ENCODE measurements at regions not wholly inside any gene's neighbourhood (a gene's known extent, or its start where the extent isn't known, plus 50 kb on each side); places are given as distances from the start of the nearest gene placed in this dataset.

GRCh38 chr17:83152745-83153611 is 73.6 kb downstream of the METRNL start:
- ChIA-PET CTCF (interaction anchor here (1.1 kb wide), 1 partner anchor 47 kb away, joined by 3 read pairs; no protein-coding TSS in a partner anchor), POLR2A (interaction anchor here (0.6 kb wide), 1 partner anchor 22 kb away, joined by 3 read pairs; no protein-coding TSS in a partner anchor)
- no peak overlapping the region for H3K27ac ChIP-seq (ENCODE audit: insufficient read depth in 1 of 2, low read depth in 1 of 2, low read length in 2 of 2, poor library complexity in 1 of 2, severe bottlenecking in 2 of 2)
- H3K9me3 ChIP-seq (ENCODE audit: control extremely low read depth in 1 of 5, control insufficient read depth in 4 of 5, insufficient read depth in 2 of 5, low read depth in 1 of 5, low read length in 4 of 5): no peaks in the 10 kb centered on the region
- peak in 2 of 3 donors; percentile 15 to 16 for DNase-seq
- no peaks in the 10 kb centered on the region for H3K27me3 ChIP-seq (replicated peaks in 2 of 5; ENCODE audit: control insufficient read depth in 4 of 5, insufficient read depth in 5 of 5, low read length in 4 of 5)
- H3K4me3 ChIP-seq (ENCODE audit: control insufficient read depth in 1 of 7, extremely low read depth in 1 of 7, insufficient read depth in 4 of 7, low read depth in 2 of 7, low read length in 6 of 7): no peak overlapping the region
- H3K36me3 ChIP-seq (ENCODE audit: control insufficient read depth in 4 of 4, insufficient read depth in 4 of 4, low read length in 3 of 4): no peaks in the 10 kb centered on the region
- H3K4me1 ChIP-seq (ENCODE audit: control extremely low read depth in 1 of 4, control insufficient read depth in 4 of 4, insufficient read depth in 4 of 4, low read length in 3 of 4): peaks cover 0 to 14% (median 10%) of the 10 kb centered on the region in 4 experiments
- WGBS (ENCODE audit: insufficient coverage): 91% methylated on average over 56 of the region's 64 CpGs

GRCh38 chr17:83153681-83154310 is 74.4 kb downstream of the METRNL start:
- Histone ChIP-seq H3K27me3 (replicated peaks in 2 of 5; ENCODE audit: control insufficient read depth in 4 of 5, insufficient read depth in 5 of 5, low read length in 4 of 5) (no peaks in the 10 kb centered on the region), H3K9me3 (ENCODE audit: control extremely low read depth in 1 of 5, control insufficient read depth in 4 of 5, insufficient read depth in 2 of 5, low read depth in 1 of 5, low read length in 4 of 5) (no peaks in the 10 kb centered on the region), H3K4me3 (ENCODE audit: control insufficient read depth in 1 of 7, extremely low read depth in 1 of 7, insufficient read depth in 4 of 7, low read depth in 2 of 7, low read length in 6 of 7) (no peak overlapping the region), H3K4me1 (ENCODE audit: control extremely low read depth in 1 of 4, control insufficient read depth in 4 of 4, insufficient read depth in 4 of 4, low read length in 3 of 4) (peaks cover 0 to 12% (median 8%) of the 10 kb centered on the region in 4 experiments), H3K36me3 (ENCODE audit: control insufficient read depth in 4 of 4, insufficient read depth in 4 of 4, low read length in 3 of 4) (no peaks in the 10 kb centered on the region), H3K27ac (ENCODE audit: insufficient read depth in 1 of 2, low read depth in 1 of 2, low read length in 2 of 2, poor library complexity in 1 of 2, severe bottlenecking in 2 of 2) (no peak overlapping the region)
- WGBS (ENCODE audit: insufficient coverage): 93% methylated on average over 26 of the region's 29 CpGs
- ChIA-PET CTCF (interaction anchor here (1.1 to 1.5 kb wide), 3 partner anchors 15 to 46 kb away, joined by 3 to 4 read pairs (median 4); no protein-coding TSS in a partner anchor), POLR2A (no interaction called here)
- DNase-seq: no peak

GRCh38 chr17:83154311-83155127 is 75.1 kb downstream of the METRNL start:
- Histone ChIP-seq H3K9me3 (ENCODE audit: control extremely low read depth in 1 of 5, control insufficient read depth in 4 of 5, insufficient read depth in 2 of 5, low read depth in 1 of 5, low read length in 4 of 5) (no peaks in the 10 kb centered on the region), H3K27ac (ENCODE audit: insufficient read depth in 1 of 2, low read depth in 1 of 2, low read length in 2 of 2, poor library complexity in 1 of 2, severe bottlenecking in 2 of 2) (no peak overlapping the region), H3K4me1 (ENCODE audit: control extremely low read depth in 1 of 4, control insufficient read depth in 4 of 4, insufficient read depth in 4 of 4, low read length in 3 of 4) (peaks cover 0 to 12% (median 7%) of the 10 kb centered on the region in 4 experiments), H3K4me3 (ENCODE audit: control insufficient read depth in 1 of 7, extremely low read depth in 1 of 7, insufficient read depth in 4 of 7, low read depth in 2 of 7, low read length in 6 of 7) (no peak overlapping the region), H3K36me3 (ENCODE audit: control insufficient read depth in 4 of 4, insufficient read depth in 4 of 4, low read length in 3 of 4) (no peaks in the 10 kb centered on the region), H3K27me3 (replicated peaks in 2 of 5; ENCODE audit: control insufficient read depth in 4 of 5, insufficient read depth in 5 of 5, low read length in 4 of 5) (no peaks in the 10 kb centered on the region)
- ChIA-PET CTCF (interaction anchor here (0.8 to 1.5 kb wide), 4 partner anchors 12 to 29 kb away, joined by 3 to 4 read pairs (median 4); no protein-coding TSS in a partner anchor), POLR2A (interaction anchor here (0.7 to 1.0 kb wide), 2 partner anchors 48 to 52 kb away, joined by 3 to 4 read pairs; no protein-coding TSS in a partner anchor)
- DNase-seq: no peak
- 92% methylated on average over 9 of the region's 9 CpGs for WGBS (ENCODE audit: insufficient coverage)

- peak; percentile 57 to 90 (median 86) for DNase-seq
- 84% methylated on average over 27 of the region's 32 CpGs for WGBS (ENCODE audit: insufficient coverage)
- no peaks in the 10 kb centered on the region for H3K27me3 ChIP-seq (replicated peaks in 2 of 5; ENCODE audit: control insufficient read depth in 4 of 5, insufficient read depth in 5 of 5, low read length in 4 of 5)
- H3K4me3 ChIP-seq (ENCODE audit: control insufficient read depth in 1 of 7, extremely low read depth in 1 of 7, insufficient read depth in 4 of 7, low read depth in 2 of 7, low read length in 6 of 7): no peak overlapping the region
- POLR2A ChIA-PET: interaction anchor here (0.7 to 1.0 kb wide), 2 partner anchors 47 to 53 kb away, joined by 3 to 4 read pairs; no protein-coding TSS in a partner anchor
- CTCF ChIA-PET: interaction anchor here (0.8 to 1.5 kb wide), 3 partner anchors 11 to 30 kb away, joined by 3 to 4 read pairs (median 4); no protein-coding TSS in a partner anchor
- H3K4me1 ChIP-seq (ENCODE audit: control extremely low read depth in 1 of 4, control insufficient read depth in 4 of 4, insufficient read depth in 4 of 4, low read length in 3 of 4): peaks cover 0 to 12% (median 7%) of the 10 kb centered on the region in 4 experiments
- H3K36me3 ChIP-seq (ENCODE audit: control insufficient read depth in 4 of 4, insufficient read depth in 4 of 4, low read length in 3 of 4): no peaks in the 10 kb centered on the region
- H3K9me3 ChIP-seq (ENCODE audit: control extremely low read depth in 1 of 5, control insufficient read depth in 4 of 5, insufficient read depth in 2 of 5, low read depth in 1 of 5, low read length in 4 of 5): no peaks in the 10 kb centered on the region
- no peak overlapping the region for H3K27ac ChIP-seq (ENCODE audit: insufficient read depth in 1 of 2, low read depth in 1 of 2, low read length in 2 of 2, poor library complexity in 1 of 2, severe bottlenecking in 2 of 2)
Observed at GRCh38 chr17:83155128-83156121, 76.0 kb downstream of the METRNL start.

- no peak overlapping the region for H3K27ac ChIP-seq (ENCODE audit: insufficient read depth in 1 of 2, low read depth in 1 of 2, low read length in 2 of 2, poor library complexity in 1 of 2, severe bottlenecking in 2 of 2)
- CTCF ChIA-PET: interaction anchor here (0.9 kb wide), 1 partner anchor 111 kb away, joined by 3 read pairs; no protein-coding TSS in a partner anchor
Observed at GRCh38 chr17:83156408-83156807, 77.0 kb downstream of the METRNL start.

More at GRCh38 chr17:83156408-83156807, 77.0 kb downstream of the METRNL start:
- POLR2A ChIA-PET: no interaction called here
- H3K9me3 ChIP-seq (ENCODE audit: control extremely low read depth in 1 of 5, control insufficient read depth in 4 of 5, insufficient read depth in 2 of 5, low read depth in 1 of 5, low read length in 4 of 5): no peaks in the 10 kb centered on the region
- DNase-seq: no peak
- H3K4me3 ChIP-seq (ENCODE audit: control insufficient read depth in 1 of 7, extremely low read depth in 1 of 7, insufficient read depth in 4 of 7, low read depth in 2 of 7, low read length in 6 of 7): no peak overlapping the region
- H3K36me3 ChIP-seq (ENCODE audit: control insufficient read depth in 4 of 4, insufficient read depth in 4 of 4, low read length in 3 of 4): no peaks in the 10 kb centered on the region
- peaks cover 0 to 12% (median 7%) of the 10 kb centered on the region in 4 experiments for H3K4me1 ChIP-seq (ENCODE audit: control extremely low read depth in 1 of 4, control insufficient read depth in 4 of 4, insufficient read depth in 4 of 4, low read length in 3 of 4)
- 100% methylated on average over 2 of the region's 11 CpGs for WGBS (ENCODE audit: insufficient coverage)
- no peaks in the 10 kb centered on the region for H3K27me3 ChIP-seq (replicated peaks in 2 of 5; ENCODE audit: control insufficient read depth in 4 of 5, insufficient read depth in 5 of 5, low read length in 4 of 5)
